ENCODE measurements at regions not wholly inside any gene's neighbourhood (a gene's known extent, or its start where the extent isn't known, plus 50 kb on each side); places are given as distances from the start of the nearest gene placed in this dataset.
"Not testable (repeated sequence)": the region's sequence is repeated elsewhere in the genome, so short reads cannot be mapped to it uniquely, and the experiment has no call there.

DNA sequence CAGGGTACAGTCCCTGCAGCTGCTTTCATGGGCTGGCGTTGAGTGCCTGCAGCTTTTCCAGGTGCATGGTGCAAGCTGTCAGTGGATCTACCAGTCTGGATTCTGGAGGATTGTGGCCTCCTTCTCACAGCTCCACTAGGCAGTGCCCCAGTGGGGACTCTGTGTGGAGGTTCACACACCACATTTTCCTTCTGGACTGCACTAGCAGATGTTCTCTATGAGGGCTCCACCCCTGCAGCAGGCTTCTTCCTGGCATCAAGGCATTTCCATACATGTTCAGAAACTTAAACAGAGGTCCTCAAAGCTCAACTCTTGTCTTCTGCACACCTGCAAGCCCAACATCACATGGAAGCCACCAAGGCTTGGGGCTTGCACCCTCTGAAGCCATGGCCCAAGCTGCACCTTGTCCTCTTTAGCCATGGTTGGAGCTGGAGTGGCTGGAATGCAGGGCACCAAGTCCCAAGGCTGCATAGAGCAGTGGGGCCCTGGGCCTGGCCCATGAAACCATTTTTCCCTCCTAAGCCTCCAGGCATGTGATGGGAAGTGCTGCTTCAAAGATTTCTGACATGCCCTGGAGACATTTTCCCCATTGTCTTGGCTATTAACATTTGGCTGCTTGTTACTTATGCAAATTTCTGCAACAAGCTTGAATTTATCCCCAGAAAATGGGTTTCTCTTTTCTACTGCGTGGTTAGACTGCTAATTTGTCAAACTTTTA is 250.2 kb upstream of the COPS8 start:
- no peak for DNase-seq

DNA sequence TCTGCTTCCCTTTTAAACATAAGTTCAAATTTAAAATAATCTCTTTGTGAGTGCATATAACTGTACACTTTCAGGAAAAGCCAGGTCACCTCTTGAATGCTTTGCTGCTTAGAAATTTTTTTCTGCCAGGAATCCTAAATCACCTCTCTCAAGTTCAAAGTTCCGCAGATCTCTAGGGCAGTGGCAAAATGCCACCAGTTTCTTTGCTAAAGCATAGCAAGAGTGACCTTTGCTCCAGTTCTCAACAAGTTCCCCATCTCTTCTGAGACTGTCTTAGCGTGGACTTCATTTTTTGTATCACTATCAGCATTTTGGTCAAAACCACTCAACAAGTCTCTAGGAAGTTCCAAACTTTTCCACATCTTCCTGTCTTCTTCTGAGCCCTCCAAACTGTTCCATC is 249.7 kb upstream of the COPS8 start:
- DNase-seq = not testable (repeated sequence)

DNA sequence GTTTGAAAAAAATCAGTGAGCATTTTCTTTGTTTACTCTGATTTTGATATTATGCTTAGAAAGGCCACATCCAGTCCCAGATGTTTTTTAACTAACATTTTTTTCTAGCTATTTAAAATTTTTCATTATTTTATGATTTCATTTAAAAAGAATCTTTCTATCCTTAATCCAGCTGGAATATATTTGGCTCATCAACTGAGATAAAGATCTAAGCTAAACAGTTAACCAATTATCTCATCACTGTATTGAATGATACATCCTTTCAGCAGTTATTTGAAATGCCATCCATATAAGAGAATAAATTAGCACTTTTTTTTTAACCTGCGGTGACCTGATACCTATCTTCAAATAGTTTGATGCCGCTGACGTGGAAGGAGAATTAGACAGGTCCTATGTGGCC is 245.5 kb upstream of the COPS8 start:
- DNase-seq = no peak

DNA sequence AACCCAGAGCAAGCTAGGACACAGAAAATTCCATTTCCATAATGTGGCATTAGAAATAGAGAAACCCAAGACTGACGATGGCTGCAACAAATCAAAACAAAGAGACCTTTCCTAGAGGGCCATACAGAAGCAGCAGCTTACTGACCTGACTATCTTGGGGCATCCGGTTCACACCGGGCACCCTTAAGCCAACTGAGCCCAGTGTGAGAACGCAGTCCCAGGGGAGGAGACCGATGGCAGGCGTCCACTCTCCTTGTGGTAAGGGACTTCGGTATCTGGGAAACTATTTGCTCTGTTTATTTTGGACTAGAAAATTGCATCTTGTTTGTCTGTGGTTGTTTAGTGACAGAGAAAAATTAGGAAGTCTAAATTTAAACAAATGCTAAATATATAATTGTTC is 244.8 kb upstream of the COPS8 start:
- DNase-seq = no peak

DNA sequence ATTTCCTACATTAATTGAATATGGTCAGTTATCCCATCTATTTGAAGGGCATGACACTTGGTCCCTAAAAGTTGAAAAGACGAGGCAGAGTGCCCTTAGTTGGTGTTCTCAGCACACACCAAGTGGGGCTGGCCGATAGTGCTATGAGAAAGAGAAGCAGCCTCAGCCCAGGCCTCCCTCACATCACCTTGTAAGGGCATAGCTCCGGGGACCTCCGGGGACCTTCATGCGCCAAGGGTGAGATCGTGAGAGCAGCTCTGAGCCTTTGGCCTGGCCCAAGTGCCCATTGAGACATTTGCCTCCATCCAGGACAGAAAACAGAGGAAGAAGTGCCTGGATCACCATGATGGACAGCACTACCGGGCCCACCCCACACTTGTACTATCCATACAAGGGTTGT is 244.3 kb upstream of the COPS8 start:
- no peak for DNase-seq

DNA sequence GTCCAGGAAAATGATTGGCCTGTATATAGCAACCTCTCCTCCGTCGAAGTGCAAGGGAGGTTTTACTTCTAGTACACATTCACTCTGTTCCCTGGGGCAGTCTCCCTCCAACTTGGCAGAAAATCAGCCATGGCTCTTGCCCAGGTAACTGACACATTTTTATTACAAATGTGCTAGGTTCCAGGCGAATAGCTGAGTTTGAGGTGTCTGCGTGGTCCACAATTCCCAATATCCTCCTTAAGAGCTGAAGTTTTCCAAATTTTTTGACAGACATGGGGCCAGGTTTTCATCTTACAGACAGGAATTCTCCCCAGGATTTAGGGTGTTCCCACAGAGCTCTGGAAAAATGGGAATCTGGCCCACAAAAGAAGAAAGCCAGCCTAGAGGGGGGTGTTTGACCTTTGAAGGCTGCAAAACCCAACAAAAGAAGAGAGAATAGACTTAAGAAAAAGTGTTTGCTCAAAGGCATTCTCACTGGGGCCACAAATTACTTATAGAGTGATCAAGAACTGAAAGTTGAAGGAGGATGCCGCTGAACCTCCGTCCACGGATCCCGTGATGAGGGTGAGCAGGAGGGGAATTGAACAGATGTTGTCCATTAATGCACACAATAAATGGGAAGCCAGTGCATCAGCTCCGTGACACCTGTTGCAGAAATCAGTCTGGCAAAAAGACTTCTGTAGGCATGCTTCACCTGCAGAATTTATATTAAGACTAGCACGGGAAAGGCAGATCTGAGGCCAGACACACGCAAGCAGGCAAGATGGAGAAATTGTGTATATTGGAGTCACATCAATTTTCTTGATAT is 242.3 kb upstream of the COPS8 start:
- no peak for DNase-seq

DNA sequence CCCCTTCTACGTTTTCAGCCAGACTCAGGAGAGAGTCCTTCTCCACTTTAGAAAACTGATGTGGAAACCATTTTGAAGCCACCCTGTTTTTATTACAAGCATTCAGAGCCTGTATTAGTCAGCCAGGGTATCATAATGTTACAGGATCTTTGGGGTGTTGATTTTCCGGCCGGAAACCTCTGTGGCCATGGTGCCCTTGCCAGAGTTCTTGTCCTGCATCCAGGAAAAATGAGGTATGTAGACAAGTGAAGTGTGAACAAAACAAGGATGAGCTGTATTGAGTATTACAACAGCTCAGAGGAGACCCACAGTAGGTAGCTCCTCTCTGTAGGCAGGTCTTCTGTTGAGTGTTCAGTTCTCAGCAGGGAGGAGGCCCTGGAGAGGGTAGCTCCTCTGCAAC is 241.0 kb upstream of the COPS8 start:
- DNase-seq = no peak

DNA sequence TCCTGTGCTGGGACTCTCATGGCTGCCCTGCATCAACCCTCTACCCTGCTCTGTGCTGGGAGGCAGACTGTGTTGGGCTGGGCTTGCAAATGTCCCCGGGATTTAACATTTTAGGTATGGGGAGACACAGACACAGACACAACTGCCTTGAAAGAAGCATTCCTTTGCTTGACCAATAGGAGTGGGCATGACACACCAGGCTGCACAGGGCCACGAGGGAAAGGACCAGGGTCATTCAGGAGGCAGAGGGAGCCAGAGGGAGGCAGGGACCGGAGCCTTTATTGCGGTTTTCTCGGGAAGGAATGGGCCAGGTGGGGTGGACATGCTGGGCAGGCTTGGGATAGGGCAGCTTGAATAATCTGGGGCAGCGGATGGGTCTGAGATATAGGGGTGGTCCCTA is 238.7 kb upstream of the COPS8 start:
- DNase-seq = no peak

DNA sequence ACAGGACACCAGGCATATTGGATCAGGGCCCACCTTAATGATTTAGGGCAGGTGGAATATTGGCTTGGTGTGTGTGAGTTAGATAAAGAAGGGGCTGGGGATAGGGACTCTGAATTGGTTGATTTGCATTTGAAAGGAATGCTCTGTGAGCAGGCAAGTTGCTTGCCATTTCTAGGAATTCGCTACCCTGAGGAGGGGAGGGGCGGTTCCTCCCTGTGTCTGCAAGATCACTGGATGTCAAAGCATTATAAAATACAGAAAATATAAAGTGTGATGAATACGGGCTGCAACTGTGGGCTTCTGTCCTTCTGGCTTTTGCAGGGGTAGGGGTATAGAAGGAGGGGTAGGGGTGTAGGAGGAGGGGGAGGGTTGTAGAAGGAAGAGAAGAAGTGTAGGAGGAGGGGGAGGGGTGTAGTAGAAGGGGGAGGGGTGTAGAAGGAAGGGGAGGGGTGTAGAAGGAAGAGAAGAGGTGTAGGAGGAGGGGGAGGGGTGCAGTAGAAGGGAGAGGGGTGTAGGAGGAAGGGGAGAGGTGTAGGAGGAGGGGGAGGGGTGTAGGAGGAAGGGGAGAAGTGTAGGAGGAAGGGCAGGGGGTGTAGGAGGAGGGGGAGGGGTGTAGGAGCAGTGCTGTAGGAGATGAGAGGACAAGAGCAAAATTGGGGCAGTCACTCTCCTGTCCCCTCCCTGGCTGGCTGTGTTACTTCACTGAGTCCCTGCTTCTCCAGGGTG is 238.0 kb upstream of the COPS8 start:
- DNase-seq = no peak

DNA sequence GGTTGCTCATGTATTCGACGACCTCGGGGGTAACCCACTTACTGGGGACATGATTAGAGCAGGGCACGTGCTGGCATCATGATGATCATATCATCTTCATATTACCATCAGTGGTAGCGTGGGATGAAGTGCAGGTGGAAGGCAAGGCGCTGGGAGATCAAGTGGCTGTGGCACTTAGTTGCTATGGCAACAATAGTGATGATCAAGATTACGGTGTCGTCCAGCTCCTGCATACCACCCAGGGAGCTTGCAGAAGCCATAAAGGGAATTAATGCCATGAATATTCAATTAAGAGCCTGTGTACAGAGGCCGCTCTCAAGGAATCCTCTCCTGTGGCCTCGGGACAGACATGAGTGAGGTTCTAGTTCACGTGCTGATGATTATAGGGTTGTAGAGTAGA is 237.2 kb upstream of the COPS8 start:
- no peak for DNase-seq

DNA sequence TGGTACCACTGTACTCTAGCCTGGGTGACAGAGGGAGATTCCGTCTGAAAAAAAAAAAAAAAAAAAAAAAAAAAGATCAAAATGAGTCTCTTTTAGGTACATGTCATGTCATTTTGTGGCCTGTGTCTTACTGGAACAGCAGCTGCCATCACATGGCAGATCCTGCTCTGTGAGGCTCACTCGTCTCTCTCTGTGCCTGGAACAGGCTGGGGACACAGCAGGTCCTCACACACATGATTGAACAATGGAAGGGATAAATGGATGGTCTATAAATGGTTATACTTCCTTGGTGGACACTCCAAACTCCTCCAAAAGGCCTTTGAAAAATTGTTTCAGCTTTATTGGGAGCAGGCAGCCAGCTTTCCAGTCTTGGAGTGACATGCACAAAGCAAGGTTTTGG is 236.2 kb upstream of the COPS8 start:
- no peak for DNase-seq

DNA sequence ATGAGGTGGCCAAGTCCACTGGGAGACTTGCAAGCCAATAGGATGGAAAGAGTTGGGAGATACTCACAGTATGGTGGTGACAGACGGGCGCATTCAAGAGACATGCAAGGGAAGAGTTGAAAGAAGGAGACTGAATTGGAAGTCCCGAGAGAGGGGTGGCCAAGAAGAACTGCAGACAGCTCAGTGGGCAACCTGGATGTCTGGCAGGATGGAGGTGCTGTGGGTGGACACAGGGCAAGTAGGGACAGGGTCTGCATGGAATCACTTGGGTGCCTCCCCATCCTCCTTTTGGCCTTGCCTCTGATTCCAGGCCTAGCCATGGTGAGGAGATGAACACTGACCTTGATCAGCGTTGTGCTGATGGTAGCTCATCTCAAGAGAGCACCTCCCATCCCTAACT is 235.7 kb upstream of the COPS8 start:
- DNase-seq = no peak

DNA sequence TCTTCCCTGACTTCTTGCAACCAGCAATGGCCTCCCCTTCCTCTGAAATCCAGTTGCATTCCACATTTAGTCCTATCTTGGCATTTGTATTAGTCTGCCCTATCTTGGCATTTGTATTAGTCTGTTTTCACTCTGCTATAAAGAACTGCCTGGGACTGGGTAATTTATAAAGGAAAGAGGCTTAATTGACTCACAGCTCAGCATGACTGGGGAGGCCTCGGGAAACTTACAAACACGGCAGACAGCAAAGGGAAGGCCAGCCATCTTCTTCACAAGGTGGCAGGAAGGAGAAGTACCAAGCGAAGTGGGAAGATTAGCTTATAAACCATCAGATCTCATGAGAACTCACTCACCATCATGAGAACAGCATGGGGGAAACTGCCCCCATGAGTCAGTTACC is 234.5 kb upstream of the COPS8 start:
- no peak for DNase-seq

DNA sequence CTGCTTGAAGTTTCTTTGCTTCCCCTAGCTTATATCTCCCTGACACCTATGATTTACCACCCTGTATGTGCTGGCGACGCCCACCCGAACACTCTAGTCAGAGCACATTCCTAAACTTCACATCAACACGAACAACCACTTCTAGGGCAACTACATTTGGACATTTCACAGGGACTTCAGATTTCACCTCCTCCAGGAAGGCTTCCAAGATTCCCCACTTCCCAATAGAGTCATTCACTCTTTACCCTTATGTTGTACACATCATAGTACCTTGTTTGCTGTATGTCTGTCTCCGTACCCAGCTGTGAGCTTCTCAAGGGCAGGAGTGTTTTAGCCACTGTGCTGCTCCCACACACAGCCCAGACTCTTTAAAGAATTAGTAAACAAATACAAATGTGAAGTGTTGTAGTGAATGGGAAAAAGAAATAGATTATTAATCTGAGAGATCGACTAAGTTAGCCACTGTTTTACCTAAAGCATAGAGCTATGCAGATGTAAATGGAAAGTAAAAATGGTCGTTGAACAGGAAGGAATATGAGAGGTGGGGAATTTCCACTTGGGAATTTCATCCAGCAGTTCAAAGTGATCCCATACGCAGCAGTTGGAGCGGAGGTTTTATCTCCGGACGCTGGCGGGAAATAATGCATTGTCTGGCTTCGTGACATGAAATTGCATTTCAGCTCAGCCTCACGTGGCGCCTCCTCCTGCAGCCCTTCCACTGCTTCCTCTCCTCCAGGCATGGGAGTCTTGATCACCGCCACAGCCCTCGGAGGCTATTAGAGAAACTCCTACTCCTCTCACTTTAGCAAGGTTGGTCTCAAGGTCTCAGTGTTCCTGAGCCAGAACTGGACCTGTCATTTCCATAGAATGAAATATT is 233.4 kb upstream of the COPS8 start:
- no peak for DNase-seq

DNA sequence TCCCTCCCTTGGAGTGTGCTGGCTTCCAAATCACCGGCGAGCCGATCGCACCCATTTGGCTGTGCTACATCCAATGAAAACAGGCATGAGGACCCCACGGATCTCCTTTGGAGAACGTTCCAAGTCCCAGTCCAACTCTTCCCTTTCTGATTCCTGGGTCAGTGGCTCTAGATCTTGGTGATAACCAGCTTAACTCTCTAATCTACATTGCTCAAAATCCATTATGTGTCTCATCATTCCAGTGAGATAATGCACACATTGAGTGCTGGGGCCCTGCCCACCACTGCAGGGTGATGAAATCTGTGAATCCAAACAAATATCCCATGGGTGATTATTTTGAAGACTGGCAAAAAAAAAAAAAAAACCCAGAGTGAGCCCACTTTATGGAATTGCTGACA is 232.7 kb upstream of the COPS8 start:
- no peak for DNase-seq

DNA sequence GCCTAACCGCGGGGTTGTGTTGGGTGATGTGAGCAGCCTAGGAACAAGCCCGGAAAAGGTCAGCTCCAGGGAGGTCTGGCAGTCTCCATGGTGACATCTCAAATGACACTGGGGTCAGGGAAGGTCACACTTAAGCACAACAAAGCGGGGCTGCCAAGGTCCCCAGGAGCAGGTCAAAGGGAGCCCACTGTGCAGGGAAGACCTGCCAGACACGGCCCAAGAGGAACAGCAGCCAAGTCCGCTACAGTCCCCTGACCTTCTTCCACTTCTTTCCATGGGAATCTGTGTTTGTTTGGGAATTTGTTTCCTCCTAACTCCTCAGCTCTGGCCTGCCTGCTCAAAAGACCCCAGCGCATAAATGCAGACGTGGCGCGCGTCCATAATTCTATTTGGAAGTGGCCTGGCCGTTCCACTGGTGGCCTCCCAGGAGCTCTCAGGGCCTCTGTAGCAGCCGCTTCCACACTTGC is 232.1 kb upstream of the COPS8 start:
- DNase-seq = no peak

DNA sequence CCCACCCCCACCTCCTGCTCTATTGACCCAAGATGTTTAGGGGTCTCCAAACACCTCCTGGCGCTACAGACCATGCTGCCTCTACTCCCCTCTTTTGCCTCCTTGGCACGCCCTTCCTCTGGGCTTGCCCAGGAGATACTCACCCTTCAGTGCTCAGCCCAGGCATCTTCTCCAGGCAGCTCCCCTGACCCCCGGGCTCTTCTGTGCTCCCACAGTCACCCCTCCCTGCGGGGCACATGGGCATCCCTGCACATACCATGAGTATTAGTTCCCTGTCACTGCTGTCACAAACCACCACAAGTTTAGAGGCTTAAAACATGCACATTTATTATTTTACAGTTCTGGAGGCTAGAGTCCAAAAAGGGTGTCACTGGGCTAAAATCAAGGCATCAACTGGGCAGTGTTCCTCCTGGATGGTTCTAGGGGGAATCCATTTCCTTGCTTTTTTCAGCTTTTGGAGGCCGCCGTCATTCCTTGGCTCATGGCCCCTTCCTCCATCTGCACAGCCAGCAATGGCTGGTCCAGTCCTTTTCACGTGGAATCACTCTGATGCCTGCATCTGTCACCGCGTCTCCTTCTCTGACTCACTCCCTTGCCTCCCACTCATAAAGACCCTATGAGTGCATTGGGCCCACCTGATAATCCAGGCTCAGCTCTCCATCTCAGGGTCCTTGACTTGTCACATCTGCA is 230.4 kb upstream of the COPS8 start:
- no peak for DNase-seq

DNA sequence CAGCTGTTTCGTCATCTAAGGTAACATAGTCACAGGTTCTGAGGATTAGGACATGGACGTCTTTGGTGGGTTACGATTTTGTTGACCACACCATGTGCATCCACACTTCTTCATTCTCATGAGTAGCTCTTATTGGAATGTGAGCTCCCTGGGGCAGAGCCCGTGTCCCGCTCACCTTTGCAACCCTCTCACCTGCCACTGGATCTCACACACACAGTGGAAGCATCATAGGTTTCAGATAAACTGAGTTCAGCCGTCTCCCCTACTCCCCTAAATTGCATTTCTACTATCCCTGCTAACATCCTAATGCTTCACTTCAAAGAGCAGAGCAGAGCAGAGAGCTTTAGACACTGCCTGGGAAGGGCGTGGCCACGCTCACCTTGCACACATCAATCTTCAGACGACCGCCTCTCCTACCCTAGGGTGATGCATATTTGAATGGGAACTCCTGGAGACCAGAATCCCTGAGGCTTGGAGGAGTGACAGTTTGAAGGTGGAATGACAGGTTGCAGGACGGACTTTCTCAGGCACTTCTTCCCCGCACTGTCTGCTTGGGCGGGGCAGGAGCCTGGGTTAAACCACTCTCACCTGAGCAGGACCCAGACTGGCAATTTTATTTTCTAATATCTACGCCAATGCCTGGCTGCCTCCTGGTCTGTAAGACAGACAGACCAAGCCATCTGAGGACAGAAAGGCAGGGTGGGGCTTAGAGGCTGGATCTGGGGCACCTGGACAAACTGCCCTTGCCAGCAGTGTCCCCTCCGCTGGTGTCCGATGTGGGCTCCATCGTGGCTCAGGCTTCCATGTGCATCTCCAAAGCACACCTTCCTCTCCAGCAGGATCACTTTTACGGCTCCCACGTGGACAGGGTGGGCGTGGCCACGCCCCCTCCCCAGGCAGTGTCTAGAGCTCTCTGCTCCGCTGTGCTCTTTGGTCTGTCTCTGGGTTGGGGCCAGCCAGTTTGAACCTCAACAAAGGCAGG is 229.5 kb upstream of the COPS8 start:
- no peak for DNase-seq

DNA sequence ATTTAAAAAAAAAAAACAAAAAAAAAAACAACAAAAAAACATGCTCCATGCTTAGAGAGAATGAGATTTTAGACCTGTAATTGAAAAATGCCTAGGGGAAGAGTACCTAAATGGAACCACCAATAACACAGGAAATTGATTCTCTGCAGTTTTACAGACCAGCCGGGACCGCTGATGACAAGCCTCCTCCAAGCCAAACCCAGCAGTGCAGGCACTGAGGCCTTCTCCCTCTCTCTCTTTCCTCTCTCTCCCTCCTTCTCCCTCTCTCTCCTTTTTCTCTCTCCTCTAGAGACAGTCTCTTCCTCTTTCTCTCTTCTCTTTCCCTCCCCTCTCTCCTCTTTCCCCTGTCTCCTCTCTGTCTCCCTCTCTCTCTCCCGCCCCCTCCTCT is 228.8 kb upstream of the COPS8 start:
- DNase-seq = no peak

DNA sequence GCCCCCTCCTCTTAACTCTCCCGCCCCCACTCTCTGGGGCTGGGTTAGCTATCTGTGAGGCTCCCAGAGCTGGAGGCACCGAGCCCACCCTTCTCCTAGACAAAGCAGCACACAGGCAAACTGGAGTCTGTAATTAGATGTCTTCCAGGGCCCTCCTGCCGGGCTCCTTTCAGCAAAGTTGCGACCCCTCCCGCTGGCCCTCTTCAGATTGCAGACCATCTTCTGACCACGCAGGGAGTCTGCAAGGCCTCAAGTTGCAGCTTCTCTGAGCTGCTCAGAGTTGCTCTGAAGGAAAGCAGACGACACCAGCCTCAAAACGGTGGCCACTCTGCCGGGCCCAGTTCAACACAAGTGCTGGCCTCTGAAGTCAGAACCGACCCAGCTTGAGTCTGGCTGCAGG is 228.4 kb upstream of the COPS8 start:
- no peak for DNase-seq

DNA sequence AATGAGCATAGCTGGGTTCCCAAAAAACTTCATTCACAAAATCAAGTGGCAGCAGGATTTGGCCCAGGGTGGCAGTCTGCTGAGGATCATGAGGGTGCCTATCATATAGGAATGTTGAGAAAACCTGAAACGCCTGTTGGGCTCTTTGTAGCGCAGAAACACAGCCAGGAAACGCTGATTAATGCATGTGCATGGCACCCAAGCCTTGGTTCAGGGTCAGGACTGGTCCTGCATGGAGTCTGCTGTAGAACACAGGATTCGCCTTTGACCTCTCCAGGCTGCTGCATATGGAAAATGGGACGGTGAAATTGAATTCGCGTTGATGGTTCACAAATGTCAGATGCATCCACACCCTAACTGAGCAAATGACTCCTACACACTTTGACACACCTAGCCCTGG is 227.9 kb upstream of the COPS8 start:
- DNase-seq = no peak
